OCI-LY7 (cell line): ENCODE measurements at regions not wholly inside any gene's neighbourhood (a gene's known extent, or its start where the extent isn't known, plus 50 kb on each side); places are given as distances from the start of the nearest gene placed in this dataset.

ENCODE experiments used
- BruUV-seq: library from RNA; stranded (reverse); fragments of 400-500 nt; replicated peaks from 2 replicates; lab custom pipeline; 2021; lab: Mats Ljungman, UMichigan
- CTCF ChIA-PET: fragments of 300-600 bp; sonication (Branson Sonifier 250); formaldehyde crosslinking; loops from one replicate; lab custom pipeline; 2022; ENCODE audit warnings: antibody characterized with exemption; ENCODE audit not compliant: unreplicated experiment; lab: Charles Lee
- POLR2A ChIA-PET: fragments of 300-600 bp; sonication (Branson Sonifier 250); formaldehyde crosslinking; loops from one replicate; lab custom pipeline; 2022; ENCODE audit warnings: antibody characterized with exemption; lab: Charles Lee
- DNase-seq: peaks from one replicate; pipeline ENCODE4 v3.0.0-alpha.2; 2015; ENCODE audit warnings: low spot score
- H2AFZ ChIP-seq: fragments of 200-600 bp; sonication (generic), shearing (Covaris generic); 2 replicates; pipeline ENCODE4 v1.6.1; 2014; ENCODE audit warnings: mild to moderate bottlenecking, antibody characterized with exemption, low read length, moderate library complexity
- H3K27ac ChIP-seq: fragments of 200-600 bp; sonication (generic); 2 replicates; pipeline ENCODE4 v1.5.1; 2014; ENCODE audit warnings: mixed run types, low read depth, mild to moderate bottlenecking, moderate library complexity, low read length, inconsistent platforms; ENCODE audit not compliant: poor library complexity, severe bottlenecking
- H3K36me3 ChIP-seq: fragments of 200-600 bp; sonication (generic); 2 replicates; pipeline ENCODE4 v1.6.1; 2014; ENCODE audit warnings: mild to moderate bottlenecking, antibody characterized with exemption, low read length, moderate library complexity, mixed read lengths; ENCODE audit not compliant: insufficient read depth
- H3K4me1 ChIP-seq: fragments of 200-600 bp; sonication (generic); 2 replicates; pipeline ENCODE4 v1.5.1; 2014; ENCODE audit warnings: mild to moderate bottlenecking, low read length; ENCODE audit not compliant: insufficient read depth, poor library complexity, severe bottlenecking
- H3K4me2 ChIP-seq: fragments of 200-600 bp; sonication (generic); 2 replicates; pipeline ENCODE4 v1.6.1; 2014; ENCODE audit warnings: mild to moderate bottlenecking, low read length
- H3K4me3 ChIP-seq: fragments of 200-600 bp; sonication (generic); 2 replicates; pipeline ENCODE4 v1.5.1; 2014; ENCODE audit warnings: mild to moderate bottlenecking, low read depth, low read length; ENCODE audit not compliant: poor library complexity, severe bottlenecking
- H3K79me2 ChIP-seq: fragments of 200-600 bp; sonication (generic); 2 replicates; pipeline ENCODE4 v1.6.1; 2016; ENCODE audit warnings: low read depth, mild to moderate bottlenecking, low read length, moderate library complexity, mixed read lengths; ENCODE audit not compliant: insufficient read depth
- H3K9me2 ChIP-seq: fragments of 200-600 bp; sonication (generic); 2 replicates; pipeline ENCODE4 v1.6.1; 2016; ENCODE audit warnings: mild to moderate bottlenecking, low read length, mixed read lengths; ENCODE audit not compliant: insufficient read depth
- H3K9me3 ChIP-seq: fragments of 200-600 bp; sonication (generic); 2 replicates; pipeline ENCODE4 v1.6.1; 2014; ENCODE audit warnings: mild to moderate bottlenecking, mixed run types, low read length, mixed read lengths
- H4K20me1 ChIP-seq: fragments of 200-600 bp; sonication (generic); 2 replicates; pipeline ENCODE4 v1.6.1; 2014; ENCODE audit warnings: mild to moderate bottlenecking, antibody characterized with exemption, low read length, moderate library complexity, mixed read lengths; ENCODE audit not compliant: insufficient read depth
- CTCF ChIP-seq: fragments of 200-600 bp; sonication (generic); conservative IDR thresholded peaks from 2 replicates; pipeline ENCODE4 v1.5.1; 2014; ENCODE audit warnings: mild to moderate bottlenecking, antibody characterized with exemption, low read length, moderate library complexity, mixed read lengths
- EZH2phosphoT487 ChIP-seq: fragments of 200-600 bp; sonication (generic); IDR thresholded peaks from 2 replicates; pipeline ENCODE4 v1.6.1; 2018; ENCODE audit warnings: low read depth, borderline replicate concordance, mild to moderate bottlenecking, mixed run types, antibody characterized with exemption, low read length, moderate library complexity, mixed read lengths
- intact Hi-C: fragments of 100-400 bp; cut with micrococcal nuclease; formaldehyde crosslinking; loops from one replicate; pipeline ENCODE4 v1.10.0; 2022; ENCODE audit not compliant: unreplicated experiment

- no peak for TF ChIP-seq EZH2phosphoT487
- no peaks in the 10 kb centered on the region for H3K4me1 ChIP-seq
- no peak overlapping the region for H3K4me3 ChIP-seq
- no peak overlapping the region for H2AFZ ChIP-seq
- H3K27ac ChIP-seq: no peak overlapping the region
- no peaks in the 10 kb centered on the region for H3K79me2 ChIP-seq
- no peaks in the 10 kb centered on the region for H3K9me2 ChIP-seq
- no peaks in the 10 kb centered on the region for H3K9me3 ChIP-seq
- CTCF ChIA-PET: no interaction called here
- intact Hi-C loops: no loop called here
- H3K4me2 ChIP-seq: no peak overlapping the region
- POLR2A ChIA-PET: interaction anchor here (1.4 kb wide), 1 partner anchor 43 kb away, joined by 4 read pairs; no protein-coding TSS in a partner anchor
- no peaks in the 10 kb centered on the region for H4K20me1 ChIP-seq
- DNase-seq: no peak
- no TSS peak for BruUV-seq
- no peaks in the 10 kb centered on the region for H3K36me3 ChIP-seq
These were observed 246.8 kb upstream of the SGK1 start for GRCh38 chr6:134564705-134565104.

- Histone ChIP-seq H3K27ac (no peak overlapping the region), H3K9me2 (no peaks in the 10 kb centered on the region), H4K20me1 (no peaks in the 10 kb centered on the region), H2AFZ (no peak overlapping the region), H3K4me3 (no peak overlapping the region), H3K36me3 (no peaks in the 10 kb centered on the region), H3K9me3 (no peaks in the 10 kb centered on the region), H3K4me2 (no peak overlapping the region), H3K4me1 (no peaks in the 10 kb centered on the region), H3K79me2 (no peaks in the 10 kb centered on the region)
- intact Hi-C loops: no loop called here
- POLR2A ChIA-PET: interaction anchor here (0.6 to 0.8 kb wide), 2 partner anchors 37 to 533 kb away, joined by 3 read pairs; no protein-coding TSS in a partner anchor
- no peak for DNase-seq
- no TSS peak for BruUV-seq
- TF ChIP-seq EZH2phosphoT487 (no peak), CTCF (no peak)
- CTCF ChIA-PET: no interaction called here
These were observed 242.1 kb upstream of the SGK1 start for GRCh38 chr6:134560019-134560418.

GRCh38 chr6:134557509-134557908 lies 239.6 kb upstream of the SGK1 start:
- CTCF ChIA-PET: no interaction called here
- no peaks in the 10 kb centered on the region for H3K4me1 ChIP-seq
- H3K9me3 ChIP-seq: no peaks in the 10 kb centered on the region
- no peak for DNase-seq
- H3K79me2 ChIP-seq: no peaks in the 10 kb centered on the region
- H3K4me3 ChIP-seq: no peak overlapping the region
- no TSS peak for BruUV-seq
- no peak overlapping the region for H2AFZ ChIP-seq
- H3K9me2 ChIP-seq: no peaks in the 10 kb centered on the region
- no peak for TF ChIP-seq CTCF
- TF ChIP-seq EZH2phosphoT487: no peak
- H3K27ac ChIP-seq: no peak overlapping the region
- intact Hi-C loops: no loop called here
- no peaks in the 10 kb centered on the region for H3K36me3 ChIP-seq
- H4K20me1 ChIP-seq: no peaks in the 10 kb centered on the region
- POLR2A ChIA-PET: interaction anchor here (0.6 to 0.8 kb wide), 2 partner anchors 10 to 92 kb away, joined by 4 read pairs; no protein-coding TSS in a partner anchor
- no peak overlapping the region for H3K4me2 ChIP-seq
